ENCODE measurements at regions not wholly inside any gene's neighbourhood (a gene's known extent, or its start where the extent isn't known, plus 50 kb on each side); places are given as distances from the start of the nearest gene placed in this dataset.
A peak's percentile ranks its signal among the peaks of the same experiment; 100 is the strongest.
"Not testable (repeated sequence)": the region's sequence is repeated elsewhere in the genome, so short reads cannot be mapped to it uniquely, and the experiment has no call there.

DNA sequence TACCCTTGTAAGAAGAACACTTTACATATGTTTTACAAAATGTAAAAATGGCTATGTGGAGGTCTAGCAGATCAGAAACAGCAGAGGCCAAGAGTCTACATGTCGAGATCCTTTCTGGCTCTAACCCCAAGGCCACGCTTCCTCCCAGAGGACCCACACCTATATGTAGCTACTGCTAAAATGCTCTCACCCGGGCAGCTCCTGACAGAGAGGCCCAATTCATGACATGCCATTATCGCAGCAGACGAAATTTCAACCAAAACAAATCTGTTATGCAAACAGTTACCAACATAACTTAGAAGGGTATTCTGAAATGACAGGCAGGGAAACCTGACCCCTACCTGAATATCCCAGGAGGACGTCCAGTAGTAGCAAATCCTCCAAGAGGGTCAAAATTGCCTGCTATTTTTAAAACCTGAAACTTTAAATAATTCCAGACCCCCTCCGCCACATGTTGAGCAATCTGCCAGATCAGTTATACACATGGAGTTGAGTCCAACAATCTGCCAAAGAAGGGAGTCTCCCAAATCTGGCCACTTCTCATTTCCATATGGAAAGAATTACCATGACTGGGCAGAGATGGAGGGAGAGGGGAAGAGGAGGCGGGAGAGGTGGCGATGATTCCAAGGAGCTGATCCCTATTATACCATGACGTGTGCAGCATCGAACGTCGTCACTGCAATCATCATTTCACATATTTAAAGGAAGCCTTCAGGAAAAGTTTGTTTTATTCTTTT lies 192.9 kb upstream of the TBL1X start:
- no peak for ATAC-seq
- no peak for DNase-seq

DNA sequence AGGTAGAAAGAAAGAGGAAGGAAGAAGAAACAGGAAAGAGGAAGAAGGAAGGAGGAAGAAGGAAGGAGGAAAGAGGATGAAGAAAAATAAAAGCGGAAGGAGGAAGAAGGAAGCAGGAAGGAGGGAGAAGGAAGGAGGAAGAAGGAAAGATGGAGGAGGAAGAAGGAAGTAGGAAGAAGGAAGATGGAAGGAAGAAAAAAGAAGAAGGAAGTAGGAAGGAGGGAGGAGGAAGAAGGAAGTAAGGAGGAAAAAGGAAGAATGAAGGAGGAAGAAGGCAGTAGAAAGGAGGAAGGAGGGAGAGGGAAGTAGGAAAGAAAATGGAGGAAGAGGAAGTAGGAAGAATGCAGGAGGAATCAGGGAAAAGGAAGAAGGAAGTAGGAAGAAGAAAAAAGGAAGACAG lies 191.1 kb upstream of the TBL1X start:
- ATAC-seq, result no peak

DNA sequence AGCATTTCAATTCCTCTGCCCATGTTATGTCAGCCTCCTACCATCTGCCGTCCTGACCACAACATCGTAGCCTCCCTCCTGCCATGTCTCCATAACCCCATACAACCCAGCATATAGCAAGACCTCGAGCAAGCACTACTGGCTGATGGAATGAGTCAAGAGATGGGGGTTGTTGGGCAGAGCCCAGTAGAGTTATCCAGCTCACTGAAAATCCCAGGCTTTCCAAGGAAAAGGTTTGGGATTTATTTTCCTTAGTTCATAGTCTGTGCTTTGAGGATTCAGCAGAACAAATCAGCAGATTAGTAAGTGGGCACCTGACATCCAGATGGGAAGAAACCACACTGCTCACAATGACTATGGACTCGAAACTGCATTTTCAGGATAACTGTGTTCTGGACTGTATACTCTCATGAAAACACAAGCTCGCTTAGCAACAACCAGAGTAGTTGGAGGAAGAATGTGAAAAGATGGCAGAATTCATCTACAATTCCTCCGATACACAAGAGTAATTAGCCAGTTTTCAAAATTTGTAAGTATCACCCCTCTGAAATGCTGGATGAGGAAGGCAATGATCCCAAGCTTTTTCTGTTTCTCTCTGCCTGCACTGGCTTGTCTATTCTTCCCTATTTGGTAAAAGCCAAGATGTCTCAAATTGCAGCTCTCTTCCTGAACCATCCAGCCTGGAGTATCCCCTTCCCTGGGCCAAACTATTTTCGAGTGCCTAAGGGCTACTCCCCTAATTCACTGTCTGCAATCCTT lies 186.2 kb upstream of the TBL1X start:
- DNase-seq (no peak), ATAC-seq (no peak)

More for the DNA sequence above, 191.1 kb upstream of the TBL1X start:
- no peak for DNase-seq

DNA sequence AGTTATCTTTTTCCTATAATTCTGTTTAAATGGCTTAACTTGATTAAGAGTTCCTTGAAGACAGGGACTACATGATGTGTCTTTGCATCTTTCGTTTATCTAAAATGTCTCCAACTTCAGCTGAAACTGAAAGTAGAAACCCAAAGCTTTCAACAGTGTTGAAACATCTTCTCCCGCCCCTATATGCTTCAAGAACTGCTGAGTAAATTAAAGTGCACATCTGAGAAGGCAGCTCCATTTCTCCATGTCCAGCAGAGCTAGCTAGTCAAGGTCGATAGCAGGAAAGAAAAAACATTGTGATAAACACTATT lies 185.7 kb upstream of the TBL1X start:
- DNase-seq (no peak), ATAC-seq (no peak)

DNA sequence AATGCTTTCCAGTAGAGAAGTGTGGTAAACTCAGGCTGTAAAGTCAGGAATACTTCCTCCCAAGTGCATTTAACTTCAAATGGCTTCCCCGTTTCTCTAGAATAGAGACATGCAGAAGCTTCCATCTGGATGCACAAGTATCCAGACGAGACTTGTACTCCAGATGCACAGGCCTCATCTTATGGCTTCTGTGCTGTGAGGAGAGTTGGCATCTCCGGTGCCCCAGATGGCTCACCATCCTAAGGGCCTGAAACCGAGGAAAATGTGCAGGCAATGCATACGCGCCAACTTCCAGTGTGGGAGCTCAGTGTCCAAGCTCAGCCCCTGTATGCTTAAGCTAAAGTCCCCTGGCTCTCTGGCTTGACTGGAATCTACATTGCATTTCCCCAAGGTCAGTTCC lies 184.0 kb upstream of the TBL1X start:
- no peak for ATAC-seq

DNA sequence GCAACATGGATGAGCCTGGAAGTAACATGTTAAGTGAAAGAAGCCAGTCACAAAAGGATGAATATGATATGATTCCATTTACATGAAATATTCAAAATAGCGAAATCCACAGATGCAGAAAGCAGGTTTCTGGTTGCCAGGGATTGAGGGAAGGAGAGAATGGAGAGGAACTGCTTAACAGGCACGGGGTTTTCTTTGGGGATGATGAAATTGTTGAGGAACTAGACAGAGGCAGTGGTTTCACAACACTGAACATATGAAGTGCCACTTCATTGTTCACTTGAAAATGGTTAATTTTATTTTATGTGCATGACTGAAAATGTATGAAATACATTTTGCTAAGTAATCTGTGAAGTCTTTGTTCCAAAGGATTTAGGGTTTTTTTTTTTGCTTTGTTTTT lies 182.5 kb upstream of the TBL1X start:
- DNase-seq (no peak), ATAC-seq (no peak)

More for the DNA sequence above, 184.0 kb upstream of the TBL1X start:
- no peak for DNase-seq

DNA sequence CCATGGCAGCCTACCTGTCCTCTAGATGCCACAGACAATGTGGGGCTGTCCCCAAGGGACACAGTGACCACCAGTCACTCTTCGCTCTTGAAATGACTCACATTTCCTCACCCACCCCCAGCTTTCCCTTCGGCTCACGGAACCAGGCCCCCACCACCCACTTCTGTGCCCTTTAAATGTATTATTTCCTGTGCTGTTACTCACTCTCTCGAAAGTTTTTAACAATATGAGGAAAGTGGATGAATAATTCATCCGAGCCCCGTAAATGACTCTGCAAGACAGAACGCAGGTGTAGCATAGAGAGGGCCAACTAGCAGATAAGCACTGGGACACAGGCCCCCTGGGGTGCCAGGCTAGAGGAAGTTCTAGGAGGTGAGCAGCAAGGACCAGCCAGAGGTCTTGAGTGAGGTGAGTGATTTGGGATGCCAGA lies 179.5 kb upstream of the TBL1X start:
- ATAC-seq, result peak; percentile 96
- DNase-seq, result peak; percentile 60

DNA sequence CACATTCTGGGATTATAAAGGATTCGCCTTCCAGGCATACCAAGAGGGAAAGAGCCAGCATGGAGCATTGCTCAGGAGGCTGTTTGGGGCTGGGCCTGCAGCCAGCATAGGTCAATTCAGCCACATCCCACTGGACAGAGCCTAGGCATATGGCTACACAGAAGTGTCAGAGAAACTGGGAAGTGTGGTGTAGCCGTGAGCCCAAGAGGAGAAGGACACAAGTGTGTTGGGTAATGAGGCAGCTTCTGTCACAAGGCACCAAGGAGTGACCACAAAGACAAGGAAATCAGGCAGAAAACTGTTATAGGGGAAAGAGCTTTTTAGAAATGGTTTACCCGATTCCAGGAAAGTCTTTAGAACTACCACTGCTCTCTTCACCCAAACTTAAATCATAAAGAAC lies 178.6 kb upstream of the TBL1X start:
- no peak for ATAC-seq
- no peak for DNase-seq

DNA sequence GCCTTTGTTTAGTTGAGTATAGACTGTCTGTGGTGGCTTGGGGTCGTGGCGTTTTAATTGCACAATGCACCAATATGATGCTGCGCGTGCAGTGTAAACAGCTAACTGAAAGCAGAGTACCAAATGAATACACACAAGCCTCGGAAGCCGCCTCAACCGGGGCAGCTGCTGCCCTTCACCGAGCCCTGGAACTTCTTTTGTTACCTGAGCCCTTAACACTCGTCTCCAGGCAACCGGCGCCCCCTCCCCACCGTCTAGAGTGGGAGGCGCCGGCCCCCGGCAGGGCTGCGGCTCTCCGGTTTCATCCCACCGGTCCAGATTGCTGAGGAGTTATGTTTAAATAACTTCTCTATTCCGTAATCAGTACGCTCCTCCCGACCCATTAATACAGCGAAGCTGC lies 173.2 kb upstream of the TBL1X start:
- DNase-seq (no peak), ATAC-seq (no peak)

DNA sequence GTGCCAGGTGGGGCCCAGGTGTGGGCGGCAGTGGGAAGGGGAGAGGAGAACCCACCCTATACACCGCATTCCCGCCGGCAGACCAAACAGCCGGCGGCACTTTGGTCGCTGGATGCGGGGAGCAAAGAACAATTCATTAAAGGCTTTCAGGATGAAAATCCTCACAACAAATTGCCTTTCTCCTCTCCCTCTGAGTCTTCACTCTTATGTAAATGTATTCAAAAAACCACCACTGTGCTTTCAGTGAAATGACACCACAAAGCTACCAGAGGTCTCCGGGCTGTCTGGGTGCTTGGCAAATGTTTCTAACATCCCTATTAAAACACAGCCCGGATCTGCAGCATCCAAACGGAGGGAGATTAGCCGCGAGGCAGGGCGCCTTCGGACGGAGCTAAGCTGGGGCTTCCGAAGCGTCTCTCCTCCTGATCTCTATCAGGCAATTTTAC lies 171.8 kb upstream of the TBL1X start:
- no peak for DNase-seq
- no peak for ATAC-seq

DNA sequence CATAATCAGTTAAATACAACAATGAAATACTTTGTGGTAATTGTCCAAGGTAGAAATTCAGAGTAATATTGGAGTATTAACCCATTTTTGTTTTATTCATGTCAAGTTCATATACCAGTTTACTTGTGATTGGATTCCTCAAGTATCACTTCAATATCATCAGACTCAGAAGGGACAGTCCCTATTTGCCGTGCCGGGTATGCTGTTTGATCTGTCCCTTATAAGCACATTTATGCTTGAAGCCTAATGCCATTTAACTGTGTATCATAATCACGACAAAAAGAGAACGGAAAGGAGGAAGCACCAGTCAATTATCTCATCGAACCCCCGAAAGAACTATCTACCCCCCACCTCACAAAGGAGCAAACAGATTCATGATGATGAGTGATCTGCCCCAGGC lies 171.0 kb upstream of the TBL1X start:
- ATAC-seq (no peak), DNase-seq (no peak)

DNA sequence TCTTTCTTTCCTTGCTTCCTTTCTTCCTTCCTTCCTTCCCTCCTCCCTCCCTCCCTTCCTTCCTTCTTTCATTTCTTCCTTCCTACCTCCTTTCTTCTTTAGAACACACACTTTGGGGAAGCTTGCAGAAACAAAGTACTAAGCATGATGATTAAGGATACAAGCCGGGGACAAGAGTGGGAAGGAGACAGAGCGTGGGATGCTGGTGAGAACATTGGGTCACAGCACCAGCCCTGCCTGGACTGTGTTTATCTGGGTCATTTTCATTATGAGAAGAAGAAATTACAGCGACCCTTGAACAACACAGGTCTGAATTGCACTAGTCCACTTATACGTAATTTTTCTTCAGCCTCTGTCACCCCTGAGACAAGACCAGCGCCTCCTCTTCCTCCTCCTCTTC lies 169.3 kb upstream of the TBL1X start:
- ATAC-seq (no peak), DNase-seq (no peak)

DNA sequence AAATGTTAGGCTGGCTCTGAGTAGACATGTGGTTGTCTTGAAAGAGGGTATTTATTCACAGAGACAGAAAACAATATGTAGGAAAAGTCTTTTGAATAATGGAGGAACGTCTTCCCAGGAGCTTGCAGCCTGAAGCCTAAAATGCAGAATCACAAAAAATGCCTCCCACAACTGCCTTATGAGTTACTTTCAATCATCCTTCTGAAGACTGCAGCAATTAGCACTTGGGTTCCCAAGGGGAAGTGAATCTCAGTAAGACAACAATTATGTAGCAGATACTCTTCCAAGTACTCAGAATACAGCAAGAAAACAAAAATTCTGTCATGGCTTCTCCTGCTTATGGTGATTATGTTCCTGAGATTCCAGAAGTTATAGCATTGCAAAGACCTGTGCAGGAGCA lies 166.6 kb upstream of the TBL1X start:
- DNase-seq (no peak), ATAC-seq (no peak)

DNA sequence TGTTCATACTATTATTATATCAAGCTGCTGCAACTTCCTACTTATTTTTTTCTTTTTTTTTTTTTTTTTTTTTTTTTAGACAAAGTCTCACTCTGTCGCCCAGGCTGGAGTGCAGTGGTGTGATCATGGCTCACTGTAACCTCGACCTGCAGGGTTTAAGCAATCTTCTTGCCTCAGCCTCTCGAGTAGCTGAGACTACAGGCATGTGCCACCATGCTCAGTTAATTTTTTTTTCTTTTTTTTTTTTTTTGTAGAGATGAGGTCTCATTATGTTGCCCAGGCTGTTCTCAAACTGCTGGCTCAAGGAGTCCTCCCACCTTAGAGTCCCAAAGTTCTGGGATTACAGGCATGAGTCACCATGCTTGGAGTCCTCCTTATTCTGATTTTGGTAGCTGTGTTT lies 165.2 kb upstream of the TBL1X start:
- not testable (repeated sequence) for ATAC-seq, DNase-seq

DNA sequence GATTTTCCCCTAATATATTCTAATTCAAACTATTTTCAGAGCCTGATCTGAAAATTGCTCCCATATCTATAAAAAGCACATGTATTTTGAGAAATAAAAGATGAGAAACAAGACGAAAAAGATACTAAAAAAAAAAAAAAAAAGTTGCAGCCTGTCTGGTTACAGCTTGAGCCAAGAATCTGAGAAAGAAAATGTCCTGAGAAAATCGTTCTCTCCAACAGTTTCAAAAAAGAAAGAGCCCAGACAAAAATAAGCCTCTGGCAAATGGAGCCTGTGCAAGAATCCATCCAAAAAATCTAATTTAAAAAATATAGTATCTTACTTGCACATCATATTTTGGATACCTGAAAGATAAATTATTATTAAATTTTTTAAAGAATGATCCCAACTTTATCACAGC lies 163.0 kb upstream of the TBL1X start:
- ATAC-seq, result no peak

DNA sequence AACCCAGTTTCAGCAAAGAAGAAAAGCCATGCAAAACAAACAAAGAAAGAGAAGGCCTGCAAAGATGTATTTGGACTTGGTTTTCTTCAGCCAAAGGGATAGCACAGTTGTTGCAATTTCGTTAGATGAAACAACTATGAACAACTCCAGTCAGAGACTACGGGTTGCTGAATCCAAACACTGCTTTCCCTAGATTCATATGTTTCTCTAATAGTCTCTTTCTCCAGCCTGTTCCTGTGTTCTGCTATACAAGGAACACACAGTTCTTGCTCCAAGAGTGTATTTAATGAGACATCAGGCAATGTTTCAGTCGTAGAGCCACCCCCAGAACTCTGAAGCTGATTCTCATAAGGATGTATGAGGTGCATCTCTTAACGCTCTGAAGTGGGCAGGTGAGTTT lies 162.5 kb upstream of the TBL1X start:
- ATAC-seq, result no peak
- no peak for DNase-seq

More for the DNA sequence above, 163.0 kb upstream of the TBL1X start:
- no peak for DNase-seq

DNA sequence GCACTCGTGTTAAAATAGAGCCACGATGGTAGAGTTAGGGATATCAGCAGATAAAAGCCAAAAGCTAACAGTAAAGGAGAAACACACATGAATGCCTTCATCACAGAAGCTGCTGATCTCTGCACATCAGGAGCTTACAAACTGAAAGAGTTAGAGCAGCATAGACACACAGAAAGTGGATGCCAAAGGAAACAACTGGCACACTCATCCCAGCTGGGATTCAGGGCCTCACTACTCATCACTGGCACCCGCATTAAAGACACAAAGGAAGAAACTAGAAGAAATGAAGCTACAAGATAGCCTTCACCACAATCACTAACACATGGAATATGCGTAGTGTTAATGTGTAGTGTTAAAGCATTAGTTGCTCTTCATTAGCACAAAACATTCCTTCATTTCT lies 156.4 kb upstream of the TBL1X start:
- DNase-seq, result no peak
- ATAC-seq, result no peak

DNA sequence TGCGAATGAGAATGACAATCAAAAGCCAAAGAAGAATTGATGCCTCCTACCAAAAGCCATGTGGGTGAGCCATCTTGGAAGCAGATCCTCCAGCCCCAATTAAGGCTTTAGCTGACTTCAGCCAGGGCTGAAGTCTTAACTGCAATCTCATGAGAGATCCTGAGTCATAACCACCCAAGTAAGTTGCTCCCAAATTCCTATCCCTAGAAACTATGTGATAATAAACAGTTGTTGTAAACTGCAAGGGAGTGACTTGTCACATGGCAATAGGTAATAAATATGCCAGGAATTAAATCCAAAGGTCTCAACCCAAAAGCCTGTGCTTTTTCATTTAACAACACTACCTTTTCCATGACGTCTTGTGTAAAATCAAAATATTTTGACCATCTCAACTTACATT lies 154.2 kb upstream of the TBL1X start:
- ATAC-seq (no peak), DNase-seq (no peak)

DNA sequence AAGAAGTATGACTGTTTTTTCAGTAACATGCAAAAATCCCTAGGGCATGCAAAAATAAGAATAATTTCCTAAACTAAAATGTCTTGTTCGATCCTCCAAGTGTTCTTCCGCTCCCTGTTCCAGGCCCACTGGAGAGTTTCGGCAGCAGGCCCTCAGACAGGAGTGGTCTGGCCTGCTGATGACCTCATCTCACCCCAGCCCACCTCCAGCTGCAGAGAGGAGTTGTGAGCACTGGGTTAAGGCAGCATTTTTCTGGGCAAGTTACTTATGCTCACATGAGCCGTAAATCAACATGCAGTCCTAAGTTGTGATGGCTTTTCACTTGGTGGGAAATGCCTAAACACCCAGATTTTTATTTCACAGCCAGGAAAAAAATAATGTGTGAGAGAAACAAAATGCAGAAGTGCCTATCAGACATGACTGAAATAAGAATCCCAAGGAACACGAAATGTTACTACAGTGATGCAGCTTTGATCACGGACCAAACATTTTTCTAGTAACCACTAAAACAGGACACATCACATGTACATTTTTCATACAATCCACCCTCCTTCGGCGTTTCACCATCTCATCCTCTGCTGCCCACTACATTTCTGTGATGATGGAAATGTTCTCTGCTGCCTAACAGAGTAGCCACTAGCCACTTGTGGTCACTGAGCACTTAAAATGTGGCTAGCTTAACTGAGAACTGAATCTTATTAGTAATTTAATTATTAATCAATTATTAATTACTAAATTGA lies 153.3 kb upstream of the TBL1X start:
- ATAC-seq (no peak), DNase-seq (no peak)

DNA sequence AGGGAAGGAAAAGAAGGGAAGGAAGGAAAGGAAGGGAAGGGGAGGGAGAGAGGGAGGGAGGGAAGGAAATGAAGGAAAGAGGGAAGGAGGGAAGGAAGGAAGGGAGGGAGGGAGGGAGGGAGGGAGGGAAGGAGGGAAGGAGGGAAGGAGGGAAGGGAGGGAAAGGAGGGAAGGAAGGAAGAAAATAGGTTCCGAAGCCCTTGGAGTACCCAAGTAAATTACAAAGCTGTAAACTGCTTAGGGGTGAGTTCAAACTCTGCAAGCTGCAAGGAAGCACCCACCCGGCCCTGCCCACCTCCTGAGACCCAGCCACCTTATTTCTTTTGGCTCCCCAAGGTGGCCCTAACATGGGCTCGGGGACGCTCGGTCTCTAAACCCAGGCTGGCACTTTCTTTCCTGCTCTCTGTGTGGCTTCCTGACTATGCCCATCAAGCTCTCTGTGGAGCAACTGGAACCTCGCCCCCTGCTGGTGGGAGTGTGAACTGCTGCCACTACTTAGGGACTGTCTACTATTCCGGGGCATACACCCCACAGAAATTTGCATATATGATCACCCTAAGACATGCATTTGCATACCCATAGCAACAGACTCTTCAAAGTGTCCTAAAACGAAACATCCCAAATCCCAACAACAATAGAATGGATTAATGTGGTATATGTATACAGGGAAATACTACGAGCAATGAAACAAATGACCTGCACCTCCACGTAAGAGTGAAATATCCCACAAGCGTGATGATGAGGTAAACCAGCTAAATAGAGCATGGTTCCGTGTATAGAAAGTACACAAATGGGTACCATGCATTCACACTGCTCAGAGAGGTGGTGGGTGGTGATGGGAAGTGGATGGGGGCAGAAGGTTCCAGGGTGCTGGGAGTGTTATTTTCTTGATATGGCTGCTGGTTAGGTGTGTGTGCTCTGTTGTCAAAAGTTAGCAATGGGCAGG lies 151.7 kb upstream of the TBL1X start:
- peak; percentile 81 for DNase-seq
- peak; percentile 86 for ATAC-seq

DNA sequence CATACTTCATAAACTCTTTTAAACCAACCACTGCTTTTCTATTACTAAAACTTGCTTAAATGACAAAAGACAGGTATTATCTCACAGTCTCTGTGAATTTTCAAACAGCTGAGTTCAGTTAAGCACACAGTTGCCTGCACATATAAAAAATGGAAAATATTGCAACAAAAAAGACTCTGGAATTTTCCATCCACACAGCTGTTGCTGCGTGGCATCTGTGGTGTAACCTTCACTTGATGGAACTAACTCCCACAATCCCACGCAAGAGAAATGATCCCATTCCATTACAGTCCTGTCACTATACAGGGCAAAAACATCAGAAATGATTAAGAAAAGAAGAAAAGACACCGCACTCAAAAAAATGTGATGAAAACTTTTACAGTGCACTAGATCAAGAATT lies 149.8 kb upstream of the TBL1X start:
- no peak for ATAC-seq
- no peak for DNase-seq

DNA sequence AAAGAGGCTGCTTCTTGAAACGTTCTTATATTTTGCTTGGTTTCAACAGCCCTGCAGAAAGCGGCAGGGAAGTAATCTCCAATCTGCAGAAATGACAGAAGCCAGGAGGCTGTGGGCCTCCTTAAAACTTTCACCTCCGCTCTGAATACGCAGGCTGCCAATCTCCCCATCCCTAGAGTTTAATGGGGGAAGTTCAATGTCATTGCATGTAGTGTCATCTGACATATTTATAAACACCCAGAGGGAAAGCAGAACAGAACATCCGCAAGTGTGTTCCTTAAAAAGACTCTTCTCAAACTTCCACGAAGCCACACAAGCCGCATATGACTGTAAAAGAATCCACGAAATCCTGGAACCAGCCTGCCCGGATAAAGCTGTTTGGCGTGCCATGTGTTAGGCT lies 148.8 kb upstream of the TBL1X start:
- no peak for ATAC-seq
- no peak for DNase-seq
